ENCODE measurements at regions not wholly inside any gene's neighbourhood (a gene's known extent, or its start where the extent isn't known, plus 50 kb on each side); places are given as distances from the start of the nearest gene placed in this dataset.

GRCh38 chr5:166507810-166508425 is 1783.5 kb upstream of the WWC1 start:
- DNase-seq: no peak

- DNase-seq: no peak
Measured at GRCh38 chr5:166509085-166509484, 1782.4 kb upstream of the WWC1 start.

GRCh38 chr5:166517976-166518375 is 1773.5 kb upstream of the WWC1 start:
- no peak for DNase-seq

GRCh38 chr5:166523206-166523605 is 1768.2 kb upstream of the WWC1 start:
- DNase-seq: no peak

- no peak for DNase-seq
Measured at GRCh38 chr5:166529200-166529599, 1762.2 kb upstream of the WWC1 start.

DNA sequence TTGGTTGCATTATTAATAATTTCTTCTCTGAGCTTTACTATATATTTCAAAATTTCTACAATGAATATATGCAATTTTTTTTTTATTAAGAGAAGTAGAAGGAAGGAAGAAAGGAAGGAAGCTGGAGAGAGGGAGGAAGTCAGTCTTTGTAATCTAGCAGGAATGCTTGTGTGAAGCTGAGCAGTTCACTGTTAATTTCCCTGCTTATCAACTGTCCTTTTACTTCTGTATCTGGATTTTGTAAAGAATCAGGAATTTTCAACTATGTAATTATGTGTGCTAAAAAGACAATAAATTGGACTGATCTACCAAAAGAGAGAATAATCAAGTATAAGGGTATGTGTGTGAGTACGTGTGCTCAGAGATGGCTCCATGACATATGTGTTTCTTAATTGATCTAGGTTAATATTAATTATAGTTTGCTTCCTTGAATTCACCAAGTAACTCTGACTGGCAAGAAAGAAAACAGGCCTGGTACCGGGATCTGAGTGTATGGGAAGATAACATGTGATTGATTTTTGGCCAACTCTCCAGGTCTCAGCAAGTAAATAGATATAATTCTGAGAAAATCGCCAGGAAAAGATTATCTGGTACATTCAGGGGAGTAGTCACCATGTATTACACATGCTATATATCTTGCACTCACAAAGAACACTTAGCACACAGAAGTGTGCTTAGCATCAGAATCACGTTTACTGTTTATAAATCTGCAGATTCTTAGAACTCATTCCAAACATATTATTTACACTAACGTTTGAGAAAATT is 1758.8 kb upstream of the WWC1 start:
- DNase-seq: no peak

DNA sequence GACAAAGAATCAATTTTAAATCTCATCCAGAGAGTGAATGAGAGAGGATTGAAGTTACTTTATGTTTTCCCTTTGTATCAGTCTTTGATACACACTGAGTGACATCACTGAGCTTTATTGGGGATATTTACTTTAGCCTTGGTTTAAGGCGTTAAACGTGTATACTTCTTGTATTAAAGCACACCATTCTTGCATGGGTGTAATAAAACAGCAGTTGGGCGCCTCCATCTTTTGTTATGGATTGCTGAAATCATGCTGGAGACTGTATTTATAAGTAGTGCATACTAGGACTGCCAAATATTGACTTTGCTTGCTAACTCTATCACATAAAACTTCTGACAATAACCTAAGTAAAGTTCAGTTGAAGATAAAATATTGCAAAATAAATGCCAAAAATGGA is 1755.8 kb upstream of the WWC1 start:
- DNase-seq: no peak

- DNase-seq: no peak
Measured at GRCh38 chr5:166540156-166540555, 1751.3 kb upstream of the WWC1 start.

DNA sequence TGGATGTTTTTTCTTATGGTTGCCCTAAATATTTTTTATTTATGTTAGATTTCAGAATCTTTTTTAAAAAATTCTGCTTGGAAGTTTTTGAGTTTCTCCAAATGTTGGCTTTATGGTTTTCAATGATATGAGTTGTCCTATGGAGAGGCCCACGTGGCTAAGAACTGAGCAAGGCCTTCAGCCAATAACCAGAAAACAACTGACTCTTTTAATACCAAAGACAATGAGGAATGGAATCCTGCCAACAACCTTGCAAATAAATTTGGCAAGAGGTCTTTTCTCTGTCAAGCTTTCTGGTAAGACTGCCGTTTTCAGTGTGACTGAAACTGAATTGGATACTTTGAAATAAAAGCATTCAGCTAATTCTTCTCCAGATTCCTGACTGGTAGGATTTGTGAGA is 1740.1 kb upstream of the WWC1 start:
- no peak for DNase-seq

- no peak for DNase-seq
Measured at GRCh38 chr5:166553778-166554177, 1737.7 kb upstream of the WWC1 start.

GRCh38 chr5:166561759-166562158 is 1729.7 kb upstream of the WWC1 start:
- DNase-seq: no peak

DNA sequence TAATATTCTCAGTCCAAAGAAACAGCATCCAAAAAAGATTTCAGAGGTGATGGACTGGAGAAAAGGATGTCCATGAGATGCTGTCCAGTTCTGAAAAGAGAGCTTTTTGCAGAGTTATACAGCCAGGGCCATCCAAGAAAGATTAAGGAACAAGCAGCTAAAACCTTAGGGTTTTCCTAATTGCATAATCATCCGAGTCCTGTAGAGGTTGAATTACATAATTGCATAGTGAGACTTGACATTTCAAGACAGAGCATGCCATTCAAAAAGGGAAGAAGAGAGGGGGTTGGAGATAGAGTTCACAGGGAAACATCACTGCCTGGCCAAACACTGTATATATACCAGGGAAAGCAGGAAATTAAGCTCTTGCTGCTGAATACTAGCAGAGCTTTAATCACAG is 1729.2 kb upstream of the WWC1 start:
- DNase-seq: no peak

DNA sequence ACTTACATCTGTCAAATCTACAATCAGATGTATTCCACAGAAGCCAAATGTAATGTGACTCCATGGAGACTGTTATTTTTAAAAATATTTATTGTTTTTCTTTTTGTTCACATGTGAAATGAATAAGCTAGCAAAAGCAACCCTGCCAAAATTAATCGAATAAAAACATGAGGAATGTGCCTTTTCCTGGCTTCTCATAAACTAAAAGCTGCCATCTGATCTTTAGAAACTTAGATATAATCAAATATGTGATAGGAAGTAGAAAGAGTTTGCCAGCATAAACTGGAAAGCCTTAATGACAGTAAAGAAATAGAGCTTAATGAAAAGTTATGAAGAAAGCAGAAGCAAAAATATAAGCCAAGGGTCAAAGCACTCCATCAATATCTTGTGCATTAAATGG is 1724.7 kb upstream of the WWC1 start:
- no peak for DNase-seq

DNA sequence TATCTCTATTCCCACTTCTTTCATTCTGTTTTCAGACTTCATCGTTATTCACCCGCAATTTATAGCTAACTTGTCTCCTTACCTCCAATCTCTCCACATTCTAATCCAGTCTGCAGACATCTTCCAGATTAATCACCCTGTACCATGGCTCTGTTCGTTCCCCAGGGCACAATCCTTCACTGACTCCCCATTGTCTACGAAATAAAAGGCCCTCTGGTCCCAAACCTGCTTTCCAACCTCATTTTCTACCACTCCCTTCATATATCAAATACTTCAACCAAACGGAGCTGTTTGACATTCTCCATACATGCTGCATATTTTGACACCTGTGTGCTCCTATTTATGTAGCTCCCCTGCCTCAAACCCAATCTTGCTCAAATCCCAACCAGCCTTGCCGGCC is 1720.6 kb upstream of the WWC1 start:
- no peak for DNase-seq

DNA sequence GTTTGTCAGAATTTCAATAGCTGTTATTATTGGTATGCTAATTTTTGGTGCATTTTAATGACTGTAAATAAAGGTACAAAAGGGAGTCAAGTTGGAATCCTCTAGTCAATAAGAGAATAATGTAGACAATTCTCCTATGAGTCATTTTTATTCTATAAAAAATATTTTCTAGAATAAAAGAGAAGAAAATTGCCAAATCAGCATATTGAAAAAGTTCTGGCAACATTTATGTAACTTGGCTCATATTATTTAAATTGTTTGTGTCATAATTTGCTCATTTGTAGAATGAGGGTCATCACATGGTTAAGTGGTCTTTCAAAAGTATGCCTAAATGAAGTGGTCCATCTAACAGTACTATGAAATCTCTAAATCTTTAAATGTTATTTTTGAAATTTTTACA is 1719.8 kb upstream of the WWC1 start:
- DNase-seq: no peak

GRCh38 chr5:166576323-166576722 is 1715.1 kb upstream of the WWC1 start:
- DNase-seq: no peak

- no peak for DNase-seq
Measured at GRCh38 chr5:166581826-166582225, 1709.6 kb upstream of the WWC1 start.

- DNase-seq: no peak
Measured at GRCh38 chr5:166582416-166582815, 1709.0 kb upstream of the WWC1 start.

DNA sequence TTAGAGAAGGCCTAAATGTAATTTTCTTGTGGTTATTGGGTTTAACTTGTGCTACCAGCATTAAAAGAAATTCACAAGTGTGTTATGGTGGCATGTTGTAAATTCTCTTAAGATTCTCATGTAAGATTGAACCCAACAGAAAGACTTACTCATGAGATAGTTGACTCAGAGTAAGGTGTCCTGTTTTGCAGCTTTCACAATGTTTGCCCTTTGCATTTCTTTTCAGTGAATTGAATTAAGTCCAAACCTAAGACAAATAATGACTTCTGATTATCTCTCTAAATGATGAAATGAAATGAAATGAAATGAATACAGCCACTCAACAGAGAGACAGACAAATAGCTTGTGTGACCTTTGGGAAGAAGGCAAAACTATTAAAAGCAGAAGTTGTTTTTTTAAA is 1696.9 kb upstream of the WWC1 start:
- DNase-seq: no peak

GRCh38 chr5:166595274-166595951 is 1696.0 kb upstream of the WWC1 start:
- DNase-seq: no peak

- no peak for DNase-seq
Measured at GRCh38 chr5:166596043-166596442, 1695.4 kb upstream of the WWC1 start.

DNA sequence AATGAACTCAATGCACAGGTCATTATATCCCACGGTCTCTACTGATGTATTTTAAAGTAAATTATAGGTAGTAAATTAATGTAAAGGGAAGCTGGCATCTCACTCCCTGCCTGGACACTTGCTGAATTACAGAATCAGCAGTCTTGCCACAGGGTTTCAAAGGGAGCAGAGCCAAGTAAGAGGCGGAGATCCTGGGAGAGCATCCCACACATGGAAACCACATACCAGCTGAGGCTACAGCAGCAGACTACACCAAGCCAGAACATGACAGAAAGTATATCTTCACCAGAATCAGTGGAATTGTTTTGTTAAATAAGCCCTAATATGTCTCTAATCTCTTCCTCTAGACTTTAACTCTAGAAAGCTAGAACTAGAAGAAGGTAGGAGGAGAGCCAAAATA is 1689.2 kb upstream of the WWC1 start:
- DNase-seq: no peak

DNA sequence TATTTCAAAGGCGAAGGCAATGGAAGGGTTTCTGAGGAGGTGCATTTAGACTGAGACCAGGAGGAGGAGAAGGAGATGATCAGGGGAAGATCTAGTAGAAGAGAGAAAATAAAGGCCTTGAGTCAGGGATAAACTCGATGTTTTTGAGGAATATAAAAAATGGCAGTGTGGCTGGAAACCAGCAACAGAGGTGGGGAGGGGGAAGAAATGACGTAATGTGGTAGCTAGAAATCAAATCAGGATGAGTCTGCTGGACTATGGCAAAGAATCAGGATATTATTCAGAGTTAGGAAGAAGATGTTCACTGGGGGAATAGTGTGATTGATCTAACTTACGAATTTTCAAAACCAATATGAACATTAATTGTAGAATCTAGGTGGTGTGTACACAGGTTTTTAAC is 1673.9 kb upstream of the WWC1 start:
- DNase-seq: no peak

DNA sequence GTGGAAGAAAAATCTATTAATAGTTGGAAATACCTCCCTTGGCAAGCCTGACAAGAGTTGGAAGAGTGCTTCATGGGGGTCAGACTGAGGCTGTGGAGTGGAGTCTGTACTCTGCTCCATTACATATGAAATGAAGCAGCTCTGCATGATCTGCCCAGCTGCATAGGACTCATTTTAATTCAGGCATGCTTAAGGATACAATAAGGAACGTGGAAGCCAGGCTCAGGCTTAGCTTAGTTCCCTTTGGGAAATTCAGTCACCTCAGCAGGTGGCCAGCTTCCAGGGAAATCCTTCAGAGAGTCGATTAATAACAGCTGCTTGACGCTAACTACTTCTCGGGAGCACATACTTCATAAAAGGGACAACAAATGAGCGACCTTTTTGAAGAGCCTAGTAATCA is 1672.9 kb upstream of the WWC1 start:
- DNase-seq: no peak

All from 8988T (cell line).